ENCODE measurements at regions not wholly inside any gene's neighbourhood (a gene's known extent, or its start where the extent isn't known, plus 50 kb on each side); places are given as distances from the start of the nearest gene placed in this dataset.

GRCh38 chr2:236317938-236318396 is 53.8 kb upstream of the ASB18 start:
- Histone ChIP-seq H3K36me3 (no peaks in the 10 kb centered on the region), H3K4me1 (no peaks in the 10 kb centered on the region), H3K27me3 (no peaks in the 10 kb centered on the region), H3K9me3 (peaks cover 8 to 9% of the 10 kb centered on the region in 2 donors), H3K27ac (no peak overlapping the region), H3K4me3 (no peak overlapping the region)
- TF ChIP-seq, protein P1, sequence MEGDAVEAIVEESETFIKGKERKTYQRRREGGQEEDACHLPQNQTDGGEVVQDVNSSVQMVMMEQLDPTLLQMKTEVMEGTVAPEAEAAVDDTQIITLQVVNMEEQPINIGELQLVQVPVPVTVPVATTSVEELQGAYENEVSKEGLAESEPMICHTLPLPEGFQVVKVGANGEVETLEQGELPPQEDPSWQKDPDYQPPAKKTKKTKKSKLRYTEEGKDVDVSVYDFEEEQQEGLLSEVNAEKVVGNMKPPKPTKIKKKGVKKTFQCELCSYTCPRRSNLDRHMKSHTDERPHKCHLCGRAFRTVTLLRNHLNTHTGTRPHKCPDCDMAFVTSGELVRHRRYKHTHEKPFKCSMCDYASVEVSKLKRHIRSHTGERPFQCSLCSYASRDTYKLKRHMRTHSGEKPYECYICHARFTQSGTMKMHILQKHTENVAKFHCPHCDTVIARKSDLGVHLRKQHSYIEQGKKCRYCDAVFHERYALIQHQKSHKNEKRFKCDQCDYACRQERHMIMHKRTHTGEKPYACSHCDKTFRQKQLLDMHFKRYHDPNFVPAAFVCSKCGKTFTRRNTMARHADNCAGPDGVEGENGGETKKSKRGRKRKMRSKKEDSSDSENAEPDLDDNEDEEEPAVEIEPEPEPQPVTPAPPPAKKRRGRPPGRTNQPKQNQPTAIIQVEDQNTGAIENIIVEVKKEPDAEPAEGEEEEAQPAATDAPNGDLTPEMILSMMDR (IDR thresholded peaks at IDR 0.05), result no peak
- no peak for TF ChIP-seq POLR2A (IDR thresholded peaks at IDR 0.05)
- TF ChIP-seq POLR2AphosphoS5 (IDR thresholded peaks at IDR 0.05), result no peak
- intact Hi-C loops (cut with DNase I; ENCODE audit: low total_unique reads), result no loop called here
- DNase-seq (ENCODE audit: low spot score in 2 of 2), result no peak

DNA sequence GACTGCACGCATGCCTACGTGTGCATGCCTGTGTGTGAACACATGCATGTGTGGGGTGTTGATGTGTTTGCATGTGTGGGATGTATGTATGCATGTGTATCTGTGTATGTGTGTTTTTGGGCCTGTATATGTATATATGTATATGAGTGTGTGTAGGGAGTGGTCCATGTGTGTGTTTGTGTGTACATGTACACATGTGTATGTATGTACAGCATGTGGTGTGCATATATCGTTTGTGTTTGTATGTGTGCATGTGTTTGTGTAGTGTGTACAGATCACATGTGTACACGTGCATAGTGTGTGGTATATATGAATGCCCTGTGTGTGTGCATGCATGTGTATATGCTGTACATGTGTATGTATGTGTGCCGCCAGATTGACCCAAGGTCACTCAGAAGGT is 54.2 kb upstream of the ASB18 start:
- intact Hi-C loops (cut with DNase I; ENCODE audit: low total_unique reads), result no loop called here
- no peaks in the 10 kb centered on the region for H3K4me1 ChIP-seq
- peaks cover 5% of the 10 kb centered on the region in 2 donors for H3K9me3 ChIP-seq
- H3K4me3 ChIP-seq, result no peak overlapping the region
- no peaks in the 10 kb centered on the region for H3K36me3 ChIP-seq
- no peaks in the 10 kb centered on the region for H3K27me3 ChIP-seq
- no peak overlapping the region for H3K27ac ChIP-seq
- TF ChIP-seq POLR2A (IDR thresholded peaks at IDR 0.05) (no peak), POLR2AphosphoS5 (IDR thresholded peaks at IDR 0.05) (no peak)
- TF ChIP-seq, protein P1 (IDR thresholded peaks at IDR 0.05), result no peak
- no peak for DNase-seq (ENCODE audit: low spot score in 2 of 2)

- no peaks in the 10 kb centered on the region for H3K27me3 ChIP-seq
- TF ChIP-seq POLR2AphosphoS5 (IDR thresholded peaks at IDR 0.05), result no peak
- TF ChIP-seq, protein P1 (IDR thresholded peaks at IDR 0.05), result no peak
- H3K36me3 ChIP-seq, result no peaks in the 10 kb centered on the region
- H3K9me3 ChIP-seq, result no peaks in the 10 kb centered on the region
- H3K4me1 ChIP-seq, result no peaks in the 10 kb centered on the region
- no peak overlapping the region for H3K27ac ChIP-seq
- no peak for DNase-seq (ENCODE audit: low spot score in 2 of 2)
- no peak overlapping the region for H3K4me3 ChIP-seq
- intact Hi-C loops (cut with DNase I; ENCODE audit: low total_unique reads), result no loop called here
These were observed 54.8 kb upstream of the ASB18 start for GRCh38 chr2:236319036-236319435.

DNA sequence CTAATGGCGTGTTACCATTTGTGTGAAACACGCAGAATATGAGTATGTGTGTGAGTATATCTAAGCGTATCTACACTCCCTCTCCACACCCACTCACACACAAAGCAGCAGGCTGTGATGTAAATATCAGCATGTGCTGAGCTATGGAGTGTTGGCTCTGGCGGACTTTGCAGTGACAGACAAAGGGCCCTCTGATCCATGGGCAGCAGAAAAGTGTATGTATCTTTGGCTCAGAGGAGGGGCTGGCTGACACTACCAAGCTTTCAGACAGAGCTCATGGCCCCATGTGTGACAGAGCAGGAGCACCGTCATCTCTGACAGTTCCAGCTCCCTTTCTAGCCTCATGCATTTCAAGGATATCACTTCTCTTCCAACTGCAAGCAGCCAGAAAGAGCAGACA is 57.2 kb upstream of the ASB18 start:
- Histone ChIP-seq H3K36me3 (no peaks in the 10 kb centered on the region), H3K27ac (no peak overlapping the region)

DNA sequence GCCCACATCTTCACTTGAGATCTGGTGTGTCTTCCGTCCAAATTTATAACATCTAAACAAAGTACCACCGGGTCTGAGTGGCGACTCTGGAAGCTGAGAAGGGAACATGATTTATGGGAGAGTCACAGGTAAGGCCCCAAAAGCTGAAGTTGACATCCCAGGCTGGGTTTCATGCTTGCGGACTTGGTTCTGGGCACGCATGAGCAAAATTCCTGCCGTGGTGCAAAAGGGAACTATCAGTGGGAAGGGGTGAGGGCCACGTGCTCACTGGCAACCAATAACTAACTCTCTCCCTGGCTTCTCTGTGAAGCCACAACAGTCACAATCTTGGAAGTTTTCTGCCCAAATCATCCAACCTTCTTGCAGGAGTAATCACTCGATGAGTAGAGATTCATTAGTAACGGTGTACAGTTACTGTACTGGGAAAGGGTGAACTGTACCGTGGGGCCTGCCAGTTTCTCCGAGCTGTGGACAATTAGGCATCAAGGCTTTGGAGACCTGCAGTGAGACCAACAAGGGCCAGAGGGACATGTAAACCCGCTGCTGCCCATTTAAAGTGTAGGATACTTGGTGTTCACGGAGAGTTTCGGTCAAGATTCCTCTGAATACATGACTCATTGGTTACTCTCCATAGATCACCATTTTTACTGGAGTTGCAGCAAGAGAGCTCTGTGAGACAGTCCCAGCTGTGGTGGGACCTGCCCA is 69.4 kb upstream of the ASB18 start:
- TF ChIP-seq, protein P1 (IDR thresholded peaks at IDR 0.05), result no peak
- TF ChIP-seq POLR2AphosphoS5 (IDR thresholded peaks at IDR 0.05), result no peak
- no peak for TF ChIP-seq POLR2A (IDR thresholded peaks at IDR 0.05)
- no peaks in the 10 kb centered on the region for H3K36me3 ChIP-seq
- H3K4me3 ChIP-seq, result no peak overlapping the region
- no peaks in the 10 kb centered on the region for H3K4me1 ChIP-seq
- no peaks in the 10 kb centered on the region for H3K27me3 ChIP-seq
- no peak overlapping the region for H3K27ac ChIP-seq
- H3K9me3 ChIP-seq, result no peaks in the 10 kb centered on the region
- no peak for DNase-seq (ENCODE audit: low spot score in 2 of 2)
- intact Hi-C loops (cut with DNase I; ENCODE audit: low total_unique reads), result no loop called here

More for the DNA sequence above, 57.2 kb upstream of the ASB18 start:
- Histone ChIP-seq H3K27me3 (no peaks in the 10 kb centered on the region), H3K9me3 (no peaks in the 10 kb centered on the region), H3K4me3 (no peak overlapping the region), H3K4me1 (no peaks in the 10 kb centered on the region)
- no peak for DNase-seq (ENCODE audit: low spot score in 2 of 2)
- TF ChIP-seq POLR2A (IDR thresholded peaks at IDR 0.05) (no peak), POLR2AphosphoS5 (IDR thresholded peaks at IDR 0.05) (no peak)
- TF ChIP-seq, protein P1 (IDR thresholded peaks at IDR 0.05), result no peak
- intact Hi-C loops (cut with DNase I; ENCODE audit: low total_unique reads), result no loop called here

Measured in breast epithelium (tissue), 4 donors.